ENCODE measurements at regions not wholly inside any gene's neighbourhood (a gene's known extent, or its start where the extent isn't known, plus 50 kb on each side); places are given as distances from the start of the nearest gene placed in this dataset.

DNA sequence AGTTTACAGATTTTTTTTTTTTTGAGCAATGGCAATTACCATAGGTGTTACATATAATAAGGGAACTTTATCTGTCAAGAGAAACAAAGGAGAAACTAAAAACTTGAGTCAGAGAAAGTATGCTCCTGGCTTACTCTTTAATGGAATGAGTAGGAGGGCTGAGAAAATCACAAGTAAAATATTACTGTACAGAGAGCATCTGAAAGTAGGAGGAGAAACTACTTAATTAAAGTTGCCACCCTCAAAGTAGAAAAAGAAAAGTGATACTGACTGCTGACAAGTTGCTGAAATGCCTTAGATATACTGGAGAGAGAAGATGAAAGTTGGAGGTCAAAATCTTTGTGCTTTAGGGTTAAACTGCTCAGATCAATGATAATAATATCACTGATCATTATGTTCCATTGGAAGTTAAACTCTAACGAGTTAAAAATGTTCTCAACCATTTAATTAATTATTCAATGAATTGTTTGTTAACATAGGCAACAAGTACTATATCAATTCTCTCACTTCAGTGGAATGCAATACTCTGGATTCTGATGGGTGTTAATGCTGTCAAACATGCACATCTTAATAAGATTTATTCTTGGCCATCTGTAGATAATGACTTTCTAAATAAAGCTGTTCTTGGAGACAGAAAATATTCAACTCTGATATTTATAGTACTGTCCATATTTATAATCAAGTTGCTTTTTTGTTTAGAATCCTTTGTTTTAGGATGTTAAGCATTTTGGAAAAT, 61.2 kb upstream of the CAMK2D start:
- ChIA-PET POLR2A (no interaction called here), CTCF (no interaction called here)
- no peak overlapping the region for H3K4me3 ChIP-seq (ENCODE audit: low read depth, low read length)
- H3K27ac Mint-ChIP-seq (ENCODE audit: unreplicated experiment), result no peak overlapping the region
- peaks cover 9% of the 10 kb centered on the region for H3K27me3 Mint-ChIP-seq (ENCODE audit: insufficient read depth, unreplicated experiment)
- H3K36me3 Mint-ChIP-seq (ENCODE audit: insufficient read depth, unreplicated experiment), result no peaks in the 10 kb centered on the region
- no peaks in the 10 kb centered on the region for H3K36me3 ChIP-seq (ENCODE audit: control insufficient read depth, insufficient read depth, low read length)
- no peak overlapping the region for H3K4me3 Mint-ChIP-seq (ENCODE audit: unreplicated experiment)
- TF ChIP-seq, protein P1, sequence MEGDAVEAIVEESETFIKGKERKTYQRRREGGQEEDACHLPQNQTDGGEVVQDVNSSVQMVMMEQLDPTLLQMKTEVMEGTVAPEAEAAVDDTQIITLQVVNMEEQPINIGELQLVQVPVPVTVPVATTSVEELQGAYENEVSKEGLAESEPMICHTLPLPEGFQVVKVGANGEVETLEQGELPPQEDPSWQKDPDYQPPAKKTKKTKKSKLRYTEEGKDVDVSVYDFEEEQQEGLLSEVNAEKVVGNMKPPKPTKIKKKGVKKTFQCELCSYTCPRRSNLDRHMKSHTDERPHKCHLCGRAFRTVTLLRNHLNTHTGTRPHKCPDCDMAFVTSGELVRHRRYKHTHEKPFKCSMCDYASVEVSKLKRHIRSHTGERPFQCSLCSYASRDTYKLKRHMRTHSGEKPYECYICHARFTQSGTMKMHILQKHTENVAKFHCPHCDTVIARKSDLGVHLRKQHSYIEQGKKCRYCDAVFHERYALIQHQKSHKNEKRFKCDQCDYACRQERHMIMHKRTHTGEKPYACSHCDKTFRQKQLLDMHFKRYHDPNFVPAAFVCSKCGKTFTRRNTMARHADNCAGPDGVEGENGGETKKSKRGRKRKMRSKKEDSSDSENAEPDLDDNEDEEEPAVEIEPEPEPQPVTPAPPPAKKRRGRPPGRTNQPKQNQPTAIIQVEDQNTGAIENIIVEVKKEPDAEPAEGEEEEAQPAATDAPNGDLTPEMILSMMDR (IDR thresholded peaks at IDR 0.05; ENCODE audit: insufficient read depth in 1 of 2, low read depth in 1 of 2, low read length in 1 of 2, severe bottlenecking in 1 of 2, unreplicated experiment in 1 of 2), result no peak
- H3K4me1 ChIP-seq, result no peaks in the 10 kb centered on the region
- no peaks in the 10 kb centered on the region for H3K9me3 Mint-ChIP-seq (ENCODE audit: unreplicated experiment)
- intact Hi-C loops (cut with micrococcal nuclease; ENCODE audit: unreplicated experiment), result no loop called here
- no peaks in the 10 kb centered on the region for H3K9me3 ChIP-seq
- DNase-seq, result no peak
- no peaks in the 10 kb centered on the region for H3K4me1 Mint-ChIP-seq (ENCODE audit: low read depth, unreplicated experiment)
- H3K27me3 ChIP-seq (replicated peaks; ENCODE audit: control insufficient read depth, insufficient read depth, low read length), result no peaks in the 10 kb centered on the region
- BruUV-seq (replicated peaks), result no TSS peak

DNA sequence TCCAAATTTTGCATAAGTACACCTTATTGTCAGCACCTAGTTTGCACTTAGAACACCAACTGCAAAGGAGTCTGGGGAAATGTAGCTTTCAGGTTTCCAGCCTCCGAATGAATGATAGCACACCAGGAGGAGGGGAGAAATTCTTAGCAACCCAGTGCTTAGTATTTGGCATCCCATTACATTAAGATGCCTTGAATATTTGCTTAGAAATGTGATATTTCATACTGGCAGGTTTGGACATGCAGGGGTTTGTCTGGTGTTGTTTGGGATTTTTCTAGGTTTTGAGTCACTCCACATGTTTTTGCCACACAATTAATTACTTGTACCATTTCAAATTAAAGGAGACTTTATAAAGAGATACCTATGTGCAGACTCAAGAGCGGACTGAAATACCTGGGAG, 60.3 kb upstream of the CAMK2D start:
- Histone ChIP-seq H3K4me1 (no peaks in the 10 kb centered on the region), H3K9me3 (no peaks in the 10 kb centered on the region), H3K27me3 (replicated peaks; ENCODE audit: control insufficient read depth, insufficient read depth, low read length) (no peaks in the 10 kb centered on the region), H3K36me3 (ENCODE audit: control insufficient read depth, insufficient read depth, low read length) (no peaks in the 10 kb centered on the region), H3K4me3 (ENCODE audit: low read depth, low read length) (no peak overlapping the region)
- Mint-ChIP-seq H3K9me3 (ENCODE audit: unreplicated experiment) (no peaks in the 10 kb centered on the region), H3K36me3 (ENCODE audit: insufficient read depth, unreplicated experiment) (no peaks in the 10 kb centered on the region), H3K4me3 (ENCODE audit: unreplicated experiment) (no peak overlapping the region), H3K27me3 (ENCODE audit: insufficient read depth, unreplicated experiment) (peaks cover 5% of the 10 kb centered on the region), H3K27ac (ENCODE audit: unreplicated experiment) (no peak overlapping the region), H3K4me1 (ENCODE audit: low read depth, unreplicated experiment) (no peaks in the 10 kb centered on the region)
- ChIA-PET POLR2A (no interaction called here), CTCF (no interaction called here)
- BruUV-seq (replicated peaks), result no TSS peak
- DNase-seq, result no peak
- intact Hi-C loops (cut with micrococcal nuclease; ENCODE audit: unreplicated experiment), result no loop called here
- TF ChIP-seq, protein P1 (IDR thresholded peaks at IDR 0.05; ENCODE audit: insufficient read depth in 1 of 2, low read depth in 1 of 2, low read length in 1 of 2, severe bottlenecking in 1 of 2, unreplicated experiment in 1 of 2), result no peak

GRCh38 chr4:113820108-113820507, 58.6 kb upstream of the CAMK2D start:
- ChIA-PET CTCF (no interaction called here), POLR2A (no interaction called here)
- peaks cover 5% of the 10 kb centered on the region for H3K27me3 Mint-ChIP-seq (ENCODE audit: insufficient read depth, unreplicated experiment)

More at GRCh38 chr4:113820108-113820507, 58.6 kb upstream of the CAMK2D start:
- Mint-ChIP-seq H3K36me3 (ENCODE audit: insufficient read depth, unreplicated experiment) (no peaks in the 10 kb centered on the region), H3K4me1 (ENCODE audit: low read depth, unreplicated experiment) (no peaks in the 10 kb centered on the region), H3K9me3 (ENCODE audit: unreplicated experiment) (no peaks in the 10 kb centered on the region), H3K27ac (ENCODE audit: unreplicated experiment) (no peak overlapping the region), H3K4me3 (ENCODE audit: unreplicated experiment) (no peak overlapping the region)
- Histone ChIP-seq H3K4me3 (ENCODE audit: low read depth, low read length) (no peak overlapping the region), H3K9me3 (no peaks in the 10 kb centered on the region), H3K27me3 (replicated peaks; ENCODE audit: control insufficient read depth, insufficient read depth, low read length) (no peaks in the 10 kb centered on the region), H3K36me3 (ENCODE audit: control insufficient read depth, insufficient read depth, low read length) (no peaks in the 10 kb centered on the region), H3K4me1 (no peaks in the 10 kb centered on the region)
- no peak for DNase-seq
- TF ChIP-seq, protein P1 (IDR thresholded peaks at IDR 0.05; ENCODE audit: insufficient read depth in 1 of 2, low read depth in 1 of 2, low read length in 1 of 2, severe bottlenecking in 1 of 2, unreplicated experiment in 1 of 2), result no peak
- no TSS peak for BruUV-seq (replicated peaks)
- intact Hi-C loops (cut with micrococcal nuclease; ENCODE audit: unreplicated experiment), result no loop called here
